Erythroblast (primary cell): ENCODE measurements at regions not wholly inside any gene's neighbourhood (a gene's known extent, or its start where the extent isn't known, plus 50 kb on each side); places are given as distances from the start of the nearest gene placed in this dataset.

Experiments used
- GATA1 ChIP-seq: IDR thresholded peaks from 2 replicates; pipeline ENCODE4 v1.6.1; 2011; ENCODE audit warnings: low read depth, mild to moderate bottlenecking, control low read depth, low read length, moderate library complexity
- POLR2A ChIP-seq: IDR thresholded peaks from 2 replicates; pipeline ENCODE4 v1.6.1; 2011; ENCODE audit warnings: mild to moderate bottlenecking, low read length

- TF ChIP-seq POLR2A: no peak
- no peak for TF ChIP-seq GATA1
Observed at GRCh38 chr14:58750321-58751269, 112.8 kb downstream of the DACT1 start.
